Glomerular endothelial cell (primary cell): ENCODE measurements at regions not wholly inside any gene's neighbourhood (a gene's known extent, or its start where the extent isn't known, plus 50 kb on each side); places are given as distances from the start of the nearest gene placed in this dataset.
"Not testable (repeated sequence)": the region's sequence is repeated elsewhere in the genome, so short reads cannot be mapped to it uniquely, and the experiment has no call there.

ENCODE experiments used
- DNase-seq: peaks from one replicate; pipeline ENCODE4 v3.0.0-alpha.2; 2011; ENCODE audit warnings: low read depth, low spot score; ENCODE audit errors: extremely low read depth

DNA sequence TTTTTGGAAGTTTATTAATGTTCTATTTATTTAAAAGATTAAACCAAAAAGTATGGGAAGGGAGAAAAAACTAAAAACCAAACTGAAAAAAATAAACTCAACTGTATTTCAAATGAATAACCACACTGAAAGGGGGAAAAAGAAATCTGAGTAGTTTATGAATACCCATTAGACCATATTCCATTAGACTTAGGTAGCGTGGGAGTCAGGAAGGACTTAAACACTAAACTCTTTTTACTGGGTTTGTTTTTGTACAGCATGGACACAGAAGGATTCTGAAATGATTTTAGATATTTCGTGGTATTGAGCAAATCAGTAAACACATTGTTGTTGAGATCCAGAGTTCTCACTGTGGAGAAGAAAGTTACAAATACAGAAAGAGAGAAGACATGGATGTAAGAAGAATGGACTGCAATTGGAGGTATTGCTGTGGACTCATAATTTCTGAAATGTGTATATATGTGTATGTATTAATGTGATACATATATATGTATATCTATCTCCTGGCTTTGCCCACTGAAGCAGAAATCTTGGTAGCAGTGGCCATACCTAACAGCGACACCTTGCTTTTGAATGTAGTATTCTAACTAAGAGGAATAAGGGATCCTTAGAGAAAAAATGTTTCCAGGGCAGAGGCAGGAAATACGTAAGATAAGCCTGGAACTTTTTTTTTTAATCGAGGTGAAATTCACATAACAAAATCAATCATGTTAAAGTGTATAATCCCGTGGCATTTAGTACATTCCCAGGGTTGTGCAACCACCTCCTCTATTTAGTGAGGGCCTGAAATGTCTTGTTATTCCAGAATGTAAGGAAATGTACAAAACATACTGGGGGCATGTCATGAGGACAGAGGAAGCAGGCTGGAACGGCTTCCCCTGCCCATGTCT lies 228.8 kb downstream of the SMARCA2 start:
- DNase-seq = no peak

DNA sequence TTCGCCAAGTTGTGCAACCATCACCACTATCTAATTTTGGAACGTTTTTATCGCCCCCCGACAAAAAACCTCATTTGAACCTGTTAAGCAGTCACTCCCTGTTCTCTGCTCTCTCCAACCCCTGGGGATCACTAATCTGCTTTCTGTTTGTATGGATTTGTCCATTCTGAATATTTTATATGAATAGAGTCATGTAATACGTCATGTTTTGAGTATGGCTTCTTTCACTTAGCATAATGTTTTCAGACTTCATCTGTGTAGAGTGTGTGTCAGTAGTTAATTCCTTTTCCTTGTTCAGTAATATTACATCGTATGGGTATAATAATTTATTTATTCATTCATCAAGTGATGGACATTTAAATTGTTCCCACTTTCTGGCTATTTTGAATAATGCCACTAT lies 232.2 kb downstream of the SMARCA2 start:
- no peak for DNase-seq

DNA sequence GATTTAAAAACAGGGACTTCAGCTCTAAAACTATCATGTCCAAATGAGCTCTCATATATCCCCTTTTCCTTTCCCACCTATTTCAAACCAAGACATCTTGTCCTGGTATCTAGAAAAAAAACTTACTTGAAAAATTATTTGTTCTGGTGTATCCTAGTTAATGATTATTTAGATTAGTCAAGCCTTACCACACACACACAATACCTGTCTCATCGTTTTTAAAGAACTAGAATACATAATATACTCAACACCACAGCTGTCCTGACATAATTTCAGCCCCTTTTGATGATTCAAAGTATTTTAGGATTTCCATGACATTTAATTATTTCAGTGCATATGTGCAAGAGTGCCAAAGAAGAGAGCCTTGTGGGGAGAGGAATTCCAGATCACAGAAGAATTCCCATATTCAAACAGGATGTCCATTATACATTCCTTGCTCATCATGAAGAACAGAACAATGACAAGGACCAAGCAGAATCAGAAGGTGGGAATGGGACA lies 233.7 kb downstream of the SMARCA2 start:
- no peak for DNase-seq

DNA sequence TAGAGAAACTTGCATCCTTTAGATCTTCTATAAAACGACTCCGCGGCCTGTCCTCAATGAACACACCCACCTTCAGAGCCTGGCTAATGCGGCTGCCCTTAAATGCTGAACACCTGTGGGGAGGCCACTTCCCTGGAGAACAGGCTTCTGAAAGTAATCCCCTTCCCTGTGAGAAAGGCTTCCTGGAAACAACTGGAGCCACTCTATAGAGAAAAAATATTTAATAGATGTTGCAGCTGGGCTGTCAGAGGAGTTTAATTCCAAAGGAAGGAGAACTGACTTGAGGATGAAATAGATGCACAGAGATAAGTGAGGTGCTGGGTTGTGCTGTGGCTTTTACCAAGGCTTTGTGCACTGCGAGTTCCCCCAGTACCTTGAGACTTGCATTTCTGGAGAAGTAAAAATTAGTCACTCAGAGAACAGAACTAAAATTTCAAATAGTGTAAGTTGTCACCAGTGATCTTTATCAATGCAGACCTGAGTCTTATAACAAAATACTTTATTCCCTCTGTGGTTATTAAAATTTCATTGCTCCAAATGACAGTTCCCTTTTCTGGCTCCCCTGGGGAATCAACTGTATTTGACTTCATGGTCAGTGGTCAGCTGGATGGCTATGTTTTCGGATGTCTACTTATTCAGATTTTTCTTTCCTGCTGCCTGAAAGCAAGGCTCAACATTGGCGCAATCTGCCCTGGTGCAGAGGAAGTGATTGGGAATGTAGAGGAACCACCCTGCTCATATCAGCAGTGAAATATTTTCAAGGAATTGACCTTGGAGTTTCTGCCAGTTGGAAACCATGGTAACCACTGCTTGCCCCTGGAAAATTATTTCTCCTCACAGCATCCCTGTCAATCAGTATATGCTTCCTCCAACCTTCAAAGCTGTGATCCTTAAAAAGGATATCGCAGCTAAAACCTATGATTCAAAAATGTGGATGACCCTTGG lies 238.8 kb downstream of the SMARCA2 start:
- DNase-seq = no peak

DNA sequence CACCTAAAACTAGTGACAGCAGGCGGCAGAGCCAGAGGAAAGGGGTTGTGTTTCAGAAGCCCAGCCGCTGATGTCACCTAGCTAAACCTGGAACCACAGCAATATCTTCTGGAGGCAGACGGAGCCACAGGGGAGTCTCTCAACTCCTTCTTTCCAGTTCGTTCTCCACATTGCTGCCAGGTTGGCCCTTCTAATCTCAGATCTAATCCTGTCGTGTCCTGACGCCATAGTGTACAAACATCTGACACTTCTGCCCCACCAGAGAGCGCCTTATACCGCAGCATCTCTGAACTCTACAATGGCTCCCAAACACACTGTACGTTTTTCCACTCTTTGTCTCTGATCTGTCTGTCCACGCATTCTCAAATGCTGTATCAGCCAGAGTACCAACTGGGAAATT lies 240.0 kb downstream of the SMARCA2 start:
- DNase-seq = no peak

DNA sequence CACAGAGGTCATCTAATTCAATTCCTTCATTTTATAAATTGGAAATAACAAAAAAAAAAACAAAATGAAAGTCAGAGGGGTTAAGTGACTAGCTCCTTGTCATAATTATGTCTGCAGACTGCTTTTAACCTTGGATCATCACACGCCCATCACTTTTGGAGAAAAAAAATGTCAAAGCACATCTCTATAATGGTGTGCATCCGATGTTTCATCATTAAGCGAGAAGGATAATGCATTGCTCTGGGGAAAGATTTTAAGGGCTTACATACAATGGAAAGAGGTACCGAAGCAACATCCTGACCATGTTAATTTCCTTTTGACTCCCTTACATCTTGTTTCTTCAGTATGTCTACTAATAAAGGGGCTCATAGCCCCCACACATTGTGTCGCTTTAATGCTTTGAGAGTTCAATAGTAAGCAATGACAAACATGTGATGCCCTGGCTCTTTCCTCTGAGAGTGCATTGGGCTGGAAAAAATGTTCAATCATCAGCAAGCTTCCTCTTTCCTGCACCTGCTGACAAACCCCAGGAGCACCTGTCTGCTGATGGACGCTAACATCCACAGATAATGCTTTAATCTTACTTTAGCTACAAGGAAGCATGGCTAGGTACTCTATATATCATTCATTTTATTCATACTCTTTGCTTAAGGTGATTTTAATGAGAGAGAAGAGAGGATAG lies 242.2 kb downstream of the SMARCA2 start:
- no peak for DNase-seq

DNA sequence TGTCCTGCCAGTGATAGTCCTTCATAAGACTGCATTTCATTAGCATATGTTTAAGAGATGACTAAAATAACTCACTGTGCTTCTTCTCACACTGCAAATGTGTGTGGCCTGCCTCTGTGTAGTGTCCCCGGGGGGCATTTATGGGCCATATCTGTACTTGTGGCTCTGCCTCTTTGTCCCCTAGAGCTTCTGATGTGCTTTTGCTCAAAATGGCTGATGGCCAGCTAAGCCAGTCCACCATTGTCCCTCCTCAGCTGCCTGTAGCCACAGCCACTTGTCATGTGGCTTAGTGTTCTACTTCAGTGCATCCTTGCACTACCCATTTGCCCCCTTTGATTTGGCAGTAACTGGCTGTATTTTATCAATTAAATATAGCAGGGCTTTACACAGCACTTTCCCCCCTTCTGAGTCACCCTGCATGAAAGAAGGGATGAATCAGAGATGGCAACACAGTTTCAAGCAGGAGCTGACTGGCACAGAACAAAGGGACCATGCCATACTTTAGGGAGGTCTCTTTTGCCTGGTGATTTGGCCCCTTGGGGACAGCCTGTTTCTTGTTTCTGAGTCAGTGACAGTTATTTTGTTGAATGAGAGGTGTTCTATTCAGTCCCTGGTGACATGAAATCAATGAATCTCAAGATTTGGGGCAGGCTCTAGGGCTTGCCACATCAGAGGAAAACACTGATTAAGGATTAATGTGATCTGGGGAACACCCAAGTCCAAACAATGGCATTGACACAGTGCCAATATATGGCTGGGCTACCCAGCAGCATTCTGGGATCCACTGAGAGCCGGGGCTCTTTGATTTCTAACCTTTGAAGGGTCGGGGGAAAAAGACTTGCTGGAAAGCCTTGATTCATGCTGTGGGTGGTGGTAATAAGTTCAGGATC lies 245.5 kb downstream of the SMARCA2 start:
- DNase-seq = no peak

DNA sequence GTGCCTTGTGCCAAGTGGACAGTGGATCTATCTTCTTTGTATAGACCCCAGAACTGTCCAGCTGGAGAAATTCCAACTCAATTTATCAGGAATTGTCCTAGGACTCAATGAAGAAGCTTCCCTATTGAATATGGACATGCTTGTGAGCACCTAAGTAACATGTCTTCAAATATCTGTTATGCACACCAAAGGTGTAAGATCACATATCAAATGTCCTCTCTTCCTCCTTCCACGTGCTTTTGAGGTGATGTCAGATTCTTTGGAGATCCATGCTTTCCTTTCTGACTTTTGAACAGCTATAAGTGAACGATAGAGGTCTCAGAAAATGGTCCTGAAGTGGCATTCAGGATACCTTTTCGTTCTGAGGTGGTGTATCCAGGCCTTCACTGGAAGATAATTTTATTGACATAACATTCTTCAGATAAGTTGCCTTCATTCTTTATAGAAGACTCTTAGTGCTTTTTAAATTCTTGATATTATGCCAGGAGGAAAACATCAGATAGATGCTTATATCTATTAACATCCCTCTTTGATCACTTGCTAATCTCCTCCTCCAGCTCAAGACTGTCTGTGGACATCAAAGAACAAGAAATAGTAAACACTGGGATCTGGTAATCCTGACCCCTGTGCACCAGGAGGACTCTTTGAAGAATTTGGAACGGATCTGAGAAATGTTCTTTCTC lies 246.4 kb downstream of the SMARCA2 start:
- DNase-seq = no peak

DNA sequence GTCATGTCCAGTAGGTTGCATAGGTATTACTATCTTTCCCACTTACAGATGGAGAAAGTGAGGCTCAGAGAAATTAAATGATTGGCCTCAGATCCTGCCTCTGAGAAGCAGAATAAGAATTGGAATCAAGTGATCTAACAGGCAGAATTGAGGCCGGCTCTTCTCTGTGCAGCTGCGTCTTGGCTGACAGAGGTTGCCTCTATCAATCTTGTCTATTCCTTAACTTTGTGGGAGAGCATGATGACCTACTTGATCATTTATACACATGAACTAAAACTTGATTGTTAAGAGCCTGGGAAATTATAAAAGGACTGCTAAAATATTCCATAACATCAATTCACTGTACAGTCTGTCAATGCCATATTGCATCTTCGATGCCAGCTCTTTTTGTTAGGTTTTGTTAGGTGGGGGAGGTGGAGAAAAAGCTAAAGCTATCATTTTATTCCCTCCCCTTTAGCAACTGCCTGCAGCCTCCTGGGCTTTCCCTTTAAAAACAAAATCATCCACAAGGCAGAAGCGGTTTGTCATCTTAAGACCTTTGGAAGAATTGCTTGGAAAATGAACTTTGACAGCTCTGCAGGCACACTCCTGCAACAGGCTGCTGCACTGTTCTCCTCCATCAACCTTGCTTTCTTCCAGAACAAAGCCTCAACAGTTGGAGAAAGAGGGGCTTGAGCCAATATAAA lies 247.4 kb downstream of the SMARCA2 start:
- DNase-seq = no peak

DNA sequence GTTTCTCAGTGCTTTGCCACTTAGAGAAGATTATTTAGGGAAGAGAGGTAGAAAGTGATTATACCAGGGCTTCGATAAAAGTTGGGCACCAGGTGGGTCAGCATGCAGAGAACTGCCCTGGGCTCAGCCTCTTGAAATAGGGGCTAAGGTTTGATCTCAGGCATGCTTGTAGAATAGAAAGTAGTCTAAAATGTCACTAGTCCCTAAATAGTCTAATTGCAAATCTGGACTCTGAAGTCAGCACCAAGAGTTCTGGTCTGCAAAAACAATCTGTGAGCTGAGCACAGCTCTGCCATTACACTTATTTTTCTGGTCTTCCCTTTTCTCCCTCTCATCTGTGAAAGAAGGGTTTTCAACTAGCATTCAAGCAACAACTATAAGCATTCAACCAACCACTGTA lies 248.0 kb downstream of the SMARCA2 start:
- no peak for DNase-seq

DNA sequence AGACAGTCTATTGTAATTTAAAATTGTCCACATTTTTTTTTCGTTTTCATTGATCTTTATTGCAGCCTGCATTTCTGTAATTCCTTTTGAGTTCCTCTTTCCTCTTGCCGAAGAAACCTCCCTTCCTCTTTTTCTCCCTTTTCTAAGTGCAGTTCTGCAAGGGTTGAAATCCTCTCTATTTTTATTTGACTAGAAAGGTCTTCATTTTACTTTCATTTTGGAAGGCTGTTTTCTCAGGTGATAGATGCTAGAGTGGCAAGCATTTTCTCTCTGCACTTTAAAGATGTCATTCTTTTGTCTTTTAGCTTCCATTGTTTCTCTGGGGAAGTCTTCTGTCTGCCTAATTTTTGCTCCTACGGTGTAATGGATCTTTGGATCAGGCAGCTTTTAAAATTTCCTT lies 248.5 kb downstream of the SMARCA2 start:
- no peak for DNase-seq

DNA sequence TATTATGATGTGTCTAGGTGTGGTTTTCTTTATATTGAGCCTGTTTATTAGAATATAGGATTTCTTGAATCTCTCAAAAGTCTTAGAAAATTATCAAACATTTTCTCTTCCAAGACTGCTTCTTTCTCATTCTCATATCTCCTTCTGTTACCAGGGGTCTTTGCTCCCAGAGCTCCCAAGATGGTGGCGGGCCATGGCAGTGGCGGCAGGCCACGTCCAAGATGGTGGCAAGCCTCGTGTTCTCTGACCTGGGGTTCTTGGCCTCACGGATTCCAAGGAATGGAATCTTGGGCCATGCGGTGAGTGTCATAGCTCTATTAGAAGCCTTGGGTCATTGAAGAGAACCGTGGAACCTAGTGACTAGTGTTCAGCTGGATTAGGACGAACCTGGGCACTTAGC lies 248.9 kb downstream of the SMARCA2 start:
- no peak for DNase-seq

DNA sequence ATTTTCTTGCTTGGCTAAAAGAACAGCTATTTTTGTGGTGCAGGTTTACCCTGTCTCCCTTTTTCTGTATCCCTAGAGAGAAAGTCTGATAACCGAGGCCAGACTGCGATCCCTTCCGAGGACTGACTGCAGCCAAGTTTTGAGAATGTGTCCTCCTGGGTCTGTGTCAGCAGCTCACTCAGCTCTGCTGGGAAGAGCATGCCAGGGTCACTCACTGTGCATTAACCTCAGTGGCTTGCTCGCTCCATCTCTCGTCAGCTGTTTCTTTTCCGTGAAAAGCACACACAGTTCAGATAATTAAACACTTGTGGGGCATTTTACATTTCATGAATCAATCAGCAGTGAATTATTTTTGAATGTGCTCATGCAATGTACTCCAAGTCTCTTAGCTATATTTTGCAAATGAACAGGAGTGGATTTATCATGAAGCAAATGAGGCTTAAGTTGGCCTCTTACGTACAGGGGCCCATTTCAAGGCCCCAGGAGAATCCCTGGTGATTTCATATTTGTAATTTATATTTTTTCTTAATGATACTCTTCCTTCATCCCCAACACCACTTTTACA lies 252.1 kb downstream of the SMARCA2 start:
- DNase-seq = no peak

DNA sequence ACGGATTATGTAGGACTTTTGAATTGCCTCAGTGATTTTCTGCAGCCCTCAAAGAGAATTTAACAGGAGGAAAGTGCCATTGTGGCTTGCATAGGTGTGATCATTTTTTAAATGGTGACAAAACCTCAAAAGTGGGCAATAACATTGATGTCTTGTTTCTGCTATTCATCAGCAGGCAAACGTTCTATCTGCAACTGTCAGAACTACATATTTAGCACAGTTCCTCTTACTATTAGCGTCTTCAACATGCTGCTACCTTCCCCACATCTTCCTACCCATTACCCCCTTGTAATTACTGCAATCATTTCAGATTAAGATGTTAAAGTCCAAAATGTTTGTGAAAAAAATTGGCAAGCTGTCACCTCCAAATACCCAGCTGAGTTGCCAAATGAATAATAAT lies 254.6 kb downstream of the SMARCA2 start:
- DNase-seq = no peak

DNA sequence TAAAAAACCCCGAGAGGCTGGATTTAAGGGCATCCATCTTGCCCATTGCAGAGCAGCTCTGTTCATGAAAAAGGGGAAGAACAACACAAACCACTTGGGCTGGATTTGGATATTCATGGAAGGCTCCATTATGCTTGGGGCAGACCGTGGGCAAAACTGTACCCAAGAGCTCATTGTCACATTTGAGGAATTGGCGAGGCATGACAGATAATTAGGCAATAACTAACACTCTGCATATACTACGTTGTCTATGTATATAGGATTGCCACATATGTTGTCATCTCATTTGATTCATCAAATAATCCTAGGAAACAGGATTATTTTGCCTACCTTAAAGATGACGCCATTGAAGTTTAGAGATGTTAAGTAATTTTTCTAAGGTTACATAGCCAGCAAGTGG lies 255.4 kb downstream of the SMARCA2 start:
- no peak for DNase-seq

DNA sequence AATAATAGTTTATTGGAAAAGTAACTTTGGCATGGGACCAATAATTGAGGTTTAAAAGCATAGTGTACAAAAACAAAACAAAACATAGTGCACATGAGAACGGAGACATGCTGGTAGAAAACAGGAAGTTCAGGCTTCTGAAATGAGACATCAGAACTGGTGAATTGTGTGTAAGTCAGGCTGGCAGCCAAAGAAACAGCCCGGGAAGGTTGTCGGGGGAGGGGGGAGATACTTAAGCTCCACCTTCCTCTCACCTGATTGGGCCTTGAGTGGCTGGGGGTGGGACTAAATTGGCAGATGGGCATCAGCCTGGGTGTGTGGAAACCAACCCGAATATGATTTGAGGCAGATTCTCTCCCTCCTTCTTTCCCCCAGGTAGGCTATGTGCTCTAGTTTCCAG lies 256.3 kb downstream of the SMARCA2 start:
- peak; percentile 4 for DNase-seq

DNA sequence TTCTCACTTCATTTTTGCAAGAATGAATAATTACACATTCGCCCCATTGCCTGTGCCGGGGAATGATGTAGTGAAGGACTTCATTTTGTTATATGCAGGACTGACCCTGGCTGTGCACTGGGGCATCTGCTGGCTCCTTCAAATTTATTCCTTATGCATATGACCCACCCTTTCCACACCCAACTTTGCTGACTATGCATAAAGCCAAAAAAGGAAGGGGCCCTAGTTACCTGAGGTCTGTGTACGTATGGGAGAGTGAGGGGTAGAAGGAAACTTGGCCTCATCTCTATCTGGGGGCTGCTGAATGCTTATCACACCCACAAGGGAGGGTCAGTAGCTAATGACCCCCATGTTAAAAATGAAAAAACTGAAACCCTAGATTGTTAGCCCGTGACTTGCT lies 259.6 kb downstream of the SMARCA2 start:
- DNase-seq = no peak

DNA sequence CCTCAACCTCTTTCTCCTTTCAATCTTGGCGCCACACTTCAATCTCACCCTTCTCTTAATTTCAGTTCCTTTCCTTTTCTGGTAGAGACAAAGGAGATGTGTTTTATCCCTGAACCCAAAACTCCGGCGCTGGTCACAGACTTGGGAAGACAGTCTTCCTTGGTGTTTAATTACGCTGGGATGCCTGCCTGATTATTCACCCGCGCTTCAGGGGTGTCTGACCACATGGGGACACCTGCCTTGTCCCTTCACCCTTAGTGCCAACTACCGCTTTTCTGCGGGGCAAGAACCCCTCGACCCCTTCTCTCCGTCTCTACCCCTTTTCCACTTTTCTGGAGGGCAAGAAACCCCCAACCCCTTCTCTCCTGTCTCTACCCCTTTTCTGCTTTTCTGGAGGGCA lies 261.1 kb downstream of the SMARCA2 start:
- DNase-seq = no peak

DNA sequence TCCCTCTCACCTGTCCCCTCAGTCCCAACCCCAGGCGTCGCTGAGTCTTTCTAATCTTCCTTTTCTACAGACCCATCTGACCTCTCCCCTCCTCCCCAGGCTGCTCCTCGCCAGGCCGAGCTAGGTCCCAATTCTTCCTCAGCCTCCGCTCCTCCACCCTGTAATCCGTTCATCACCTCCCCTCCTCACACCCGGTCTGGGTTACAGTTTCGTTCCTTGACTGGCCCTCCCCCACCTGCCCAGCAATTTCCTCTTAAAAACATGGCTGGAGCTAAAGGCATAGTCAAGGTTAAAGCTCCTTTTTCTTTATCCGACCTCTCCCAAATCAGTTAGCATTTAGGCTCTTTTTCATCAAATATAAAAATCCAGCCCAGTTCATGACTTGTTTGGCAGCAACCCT lies 262.0 kb downstream of the SMARCA2 start:
- not testable (repeated sequence) for DNase-seq
